ENCODE measurements at regions not wholly inside any gene's neighbourhood (a gene's known extent, or its start where the extent isn't known, plus 50 kb on each side); places are given as distances from the start of the nearest gene placed in this dataset.

DNA sequence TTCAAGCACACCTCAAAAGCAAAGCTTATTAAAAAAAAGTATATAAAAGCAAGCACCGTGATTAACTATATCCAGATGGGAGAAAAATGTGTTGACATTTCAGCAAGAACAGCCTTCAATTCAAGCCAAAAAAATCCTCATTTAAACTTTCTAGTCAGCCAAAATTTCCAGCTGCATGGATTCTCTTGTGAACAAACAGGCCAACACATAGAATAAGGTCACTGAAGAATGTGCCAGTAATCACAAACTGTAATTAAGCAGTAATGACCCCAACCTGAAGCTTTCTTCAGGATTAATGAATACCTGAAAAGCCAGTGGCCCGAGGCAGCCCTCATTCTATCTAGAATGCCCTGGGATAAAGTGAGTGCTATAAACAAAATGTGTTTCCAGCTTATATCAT lies 130.7 kb upstream of the KCNMB2 start:
- no peak overlapping the region for H3K4me3 ChIP-seq (ENCODE audit: low read depth, low read length, poor library complexity, severe bottlenecking)
- intact Hi-C loops (cut with micrococcal nuclease; ENCODE audit: unreplicated experiment), result no loop called here
- CTCF ChIA-PET, result no interaction called here
- no TSS peak for BruUV-seq (replicated peaks)
- no peaks in the 10 kb centered on the region for H3K4me1 ChIP-seq (ENCODE audit: insufficient read depth, low read length, poor library complexity, severe bottlenecking)
- H3K27me3 ChIP-seq (replicated peaks; ENCODE audit: insufficient read depth, low read depth, low read length, poor library complexity), result no peaks in the 10 kb centered on the region
- no peaks in the 10 kb centered on the region for H3K9me3 ChIP-seq (ENCODE audit: low read depth, low read length, poor library complexity, severe bottlenecking)
- no peak for DNase-seq (ENCODE audit: low spot score)
- no peaks in the 10 kb centered on the region for H3K36me3 ChIP-seq (ENCODE audit: insufficient read depth, low read length, poor library complexity, severe bottlenecking)
- no peak overlapping the region for H3K27ac ChIP-seq (ENCODE audit: low read depth, low read length, poor library complexity, severe bottlenecking)
- POLR2A ChIA-PET (ENCODE audit: low non-redundant PET), result no interaction called here
- TF ChIP-seq, protein P1, sequence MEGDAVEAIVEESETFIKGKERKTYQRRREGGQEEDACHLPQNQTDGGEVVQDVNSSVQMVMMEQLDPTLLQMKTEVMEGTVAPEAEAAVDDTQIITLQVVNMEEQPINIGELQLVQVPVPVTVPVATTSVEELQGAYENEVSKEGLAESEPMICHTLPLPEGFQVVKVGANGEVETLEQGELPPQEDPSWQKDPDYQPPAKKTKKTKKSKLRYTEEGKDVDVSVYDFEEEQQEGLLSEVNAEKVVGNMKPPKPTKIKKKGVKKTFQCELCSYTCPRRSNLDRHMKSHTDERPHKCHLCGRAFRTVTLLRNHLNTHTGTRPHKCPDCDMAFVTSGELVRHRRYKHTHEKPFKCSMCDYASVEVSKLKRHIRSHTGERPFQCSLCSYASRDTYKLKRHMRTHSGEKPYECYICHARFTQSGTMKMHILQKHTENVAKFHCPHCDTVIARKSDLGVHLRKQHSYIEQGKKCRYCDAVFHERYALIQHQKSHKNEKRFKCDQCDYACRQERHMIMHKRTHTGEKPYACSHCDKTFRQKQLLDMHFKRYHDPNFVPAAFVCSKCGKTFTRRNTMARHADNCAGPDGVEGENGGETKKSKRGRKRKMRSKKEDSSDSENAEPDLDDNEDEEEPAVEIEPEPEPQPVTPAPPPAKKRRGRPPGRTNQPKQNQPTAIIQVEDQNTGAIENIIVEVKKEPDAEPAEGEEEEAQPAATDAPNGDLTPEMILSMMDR (conservative IDR thresholded peaks at IDR 0.05; ENCODE audit: low read depth, low read length), result no peak
- no peak for TF ChIP-seq EZH2 (IDR thresholded peaks at IDR 0.05; ENCODE audit: borderline replicate concordance, low read depth, low read length, poor library complexity, severe bottlenecking)

GRCh38 chr3:178406206-178406605 lies 130.0 kb upstream of the KCNMB2 start:
- Histone ChIP-seq H3K4me3 (ENCODE audit: low read depth, low read length, poor library complexity, severe bottlenecking) (no peak overlapping the region), H3K27me3 (replicated peaks; ENCODE audit: insufficient read depth, low read depth, low read length, poor library complexity) (no peaks in the 10 kb centered on the region), H3K4me1 (ENCODE audit: insufficient read depth, low read length, poor library complexity, severe bottlenecking) (no peaks in the 10 kb centered on the region), H3K36me3 (ENCODE audit: insufficient read depth, low read length, poor library complexity, severe bottlenecking) (no peaks in the 10 kb centered on the region), H3K9me3 (ENCODE audit: low read depth, low read length, poor library complexity, severe bottlenecking) (no peaks in the 10 kb centered on the region), H3K27ac (ENCODE audit: low read depth, low read length, poor library complexity, severe bottlenecking) (no peak overlapping the region)
- DNase-seq (ENCODE audit: low spot score), result no peak
- POLR2A ChIA-PET (ENCODE audit: low non-redundant PET), result no interaction called here
- intact Hi-C loops (cut with micrococcal nuclease; ENCODE audit: unreplicated experiment), result no loop called here
- CTCF ChIA-PET, result no interaction called here
- no peak for TF ChIP-seq EZH2 (IDR thresholded peaks at IDR 0.05; ENCODE audit: borderline replicate concordance, low read depth, low read length, poor library complexity, severe bottlenecking)
- TF ChIP-seq, protein P1 (conservative IDR thresholded peaks at IDR 0.05; ENCODE audit: low read depth, low read length), result no peak
- BruUV-seq (replicated peaks), result no TSS peak

DNA sequence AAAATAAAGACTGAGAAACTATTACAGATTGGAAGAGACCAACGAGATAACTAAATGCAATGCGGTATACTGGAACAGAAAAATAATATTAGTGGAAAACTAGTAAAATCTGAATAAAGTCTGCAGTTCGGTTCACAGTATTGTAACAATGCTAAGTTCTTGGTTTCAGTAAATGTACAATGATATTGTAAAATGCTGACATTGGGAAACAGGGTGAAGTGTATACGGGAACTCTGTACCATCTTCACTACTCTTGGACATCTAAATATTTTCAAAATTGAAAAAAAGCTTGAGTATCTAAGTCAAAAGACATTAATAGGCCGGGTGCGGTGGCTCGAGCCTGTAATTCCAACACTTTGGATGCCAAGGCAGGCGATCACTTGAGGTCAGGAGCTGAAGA lies 120.9 kb upstream of the KCNMB2 start:
- TF ChIP-seq EZH2 (IDR thresholded peaks at IDR 0.05; ENCODE audit: borderline replicate concordance, low read depth, low read length, poor library complexity, severe bottlenecking), result no peak
- TF ChIP-seq, protein P1 (conservative IDR thresholded peaks at IDR 0.05; ENCODE audit: low read depth, low read length), result no peak
- no peak for DNase-seq (ENCODE audit: low spot score)
- no peak overlapping the region for H3K27ac ChIP-seq (ENCODE audit: low read depth, low read length, poor library complexity, severe bottlenecking)
- no peaks in the 10 kb centered on the region for H3K27me3 ChIP-seq (replicated peaks; ENCODE audit: insufficient read depth, low read depth, low read length, poor library complexity)
- no TSS peak for BruUV-seq (replicated peaks)
- no peaks in the 10 kb centered on the region for H3K9me3 ChIP-seq (ENCODE audit: low read depth, low read length, poor library complexity, severe bottlenecking)
- no peaks in the 10 kb centered on the region for H3K36me3 ChIP-seq (ENCODE audit: insufficient read depth, low read length, poor library complexity, severe bottlenecking)
- intact Hi-C loops (cut with micrococcal nuclease; ENCODE audit: unreplicated experiment), result no loop called here
- ChIA-PET POLR2A (ENCODE audit: low non-redundant PET) (no interaction called here), CTCF (no interaction called here)
- H3K4me3 ChIP-seq (ENCODE audit: low read depth, low read length, poor library complexity, severe bottlenecking), result no peak overlapping the region
- H3K4me1 ChIP-seq (ENCODE audit: insufficient read depth, low read length, poor library complexity, severe bottlenecking), result no peaks in the 10 kb centered on the region

Measured in A673 (cell line).